ENCODE measurements at regions not wholly inside any gene's neighbourhood (a gene's known extent, or its start where the extent isn't known, plus 50 kb on each side); places are given as distances from the start of the nearest gene placed in this dataset.

DNA sequence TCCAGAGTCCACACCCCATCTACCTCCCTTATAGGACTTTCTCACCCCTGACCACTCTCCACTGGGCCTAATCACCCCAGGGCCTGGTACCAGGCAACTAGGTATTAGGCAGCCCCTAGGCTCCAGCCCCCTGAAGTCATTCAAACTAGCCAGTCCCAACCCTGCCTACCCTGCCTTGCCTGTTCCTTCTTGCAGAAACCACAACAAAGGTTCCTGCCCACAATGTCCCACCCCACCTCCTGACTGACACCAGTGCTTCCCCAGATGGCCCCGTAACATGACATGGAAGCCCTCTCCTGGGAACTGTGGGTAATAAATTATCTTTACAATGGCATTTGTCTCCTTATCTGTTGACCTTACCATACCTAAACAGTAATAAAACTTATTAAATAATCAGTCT, 100.6 kb upstream of the PDE1C start:
- TF ChIP-seq, protein P1, sequence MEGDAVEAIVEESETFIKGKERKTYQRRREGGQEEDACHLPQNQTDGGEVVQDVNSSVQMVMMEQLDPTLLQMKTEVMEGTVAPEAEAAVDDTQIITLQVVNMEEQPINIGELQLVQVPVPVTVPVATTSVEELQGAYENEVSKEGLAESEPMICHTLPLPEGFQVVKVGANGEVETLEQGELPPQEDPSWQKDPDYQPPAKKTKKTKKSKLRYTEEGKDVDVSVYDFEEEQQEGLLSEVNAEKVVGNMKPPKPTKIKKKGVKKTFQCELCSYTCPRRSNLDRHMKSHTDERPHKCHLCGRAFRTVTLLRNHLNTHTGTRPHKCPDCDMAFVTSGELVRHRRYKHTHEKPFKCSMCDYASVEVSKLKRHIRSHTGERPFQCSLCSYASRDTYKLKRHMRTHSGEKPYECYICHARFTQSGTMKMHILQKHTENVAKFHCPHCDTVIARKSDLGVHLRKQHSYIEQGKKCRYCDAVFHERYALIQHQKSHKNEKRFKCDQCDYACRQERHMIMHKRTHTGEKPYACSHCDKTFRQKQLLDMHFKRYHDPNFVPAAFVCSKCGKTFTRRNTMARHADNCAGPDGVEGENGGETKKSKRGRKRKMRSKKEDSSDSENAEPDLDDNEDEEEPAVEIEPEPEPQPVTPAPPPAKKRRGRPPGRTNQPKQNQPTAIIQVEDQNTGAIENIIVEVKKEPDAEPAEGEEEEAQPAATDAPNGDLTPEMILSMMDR (IDR thresholded peaks at IDR 0.05), result no peak
- no peak for TF ChIP-seq POLR2AphosphoS5 (IDR thresholded peaks at IDR 0.05; ENCODE audit: insufficient read depth in 1 of 2, low read depth in 1 of 2)

All from vagina (tissue), 2 donors.